ENCODE measurements at regions not wholly inside any gene's neighbourhood (a gene's known extent, or its start where the extent isn't known, plus 50 kb on each side); places are given as distances from the start of the nearest gene placed in this dataset.

DNA sequence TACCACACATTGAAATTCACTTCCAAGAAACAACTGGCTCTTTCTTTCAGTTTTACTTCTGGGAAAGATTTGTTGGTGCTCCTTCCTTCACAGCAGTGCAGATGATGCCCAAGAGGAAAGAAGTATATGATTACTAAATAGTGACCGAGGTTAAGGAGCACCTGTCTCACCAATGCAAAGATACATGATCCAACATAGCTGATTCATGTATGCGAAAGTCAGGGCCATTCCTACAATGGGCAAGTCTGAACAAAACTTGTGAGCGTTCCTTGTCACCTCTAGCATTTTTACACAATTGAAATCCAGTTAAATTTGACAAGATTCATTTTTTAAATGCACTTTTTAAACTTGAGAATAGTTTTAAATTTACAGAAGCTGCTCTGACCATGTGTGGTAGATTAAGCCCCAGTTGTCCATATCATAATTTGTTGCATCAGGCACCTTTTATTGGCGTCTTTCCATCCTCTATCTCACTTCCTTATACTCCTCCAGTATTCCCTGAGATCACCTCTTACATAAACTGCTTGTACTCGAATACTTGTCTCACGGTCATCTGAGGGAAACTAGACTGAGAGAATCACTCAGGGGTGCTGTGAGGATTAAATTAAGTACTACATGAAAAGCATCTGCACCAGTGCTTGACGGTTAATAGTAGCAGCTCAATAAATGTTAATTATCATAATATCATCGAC, 438.8 kb upstream of the CDH20 start:
- Histone ChIP-seq H3K27ac (ENCODE audit: low read length) (no peak overlapping the region), H3K9me3 (ENCODE audit: control insufficient read depth, insufficient read depth, low read depth, low read length) (no peaks in the 10 kb centered on the region), H3K36me3 (ENCODE audit: control insufficient read depth, insufficient read depth, low read length) (no peaks in the 10 kb centered on the region), H3K4me3 (ENCODE audit: low read depth in 2 of 2, low read length in 2 of 2) (no peak overlapping the region), H3K27me3 (ENCODE audit: control insufficient read depth, insufficient read depth, low read length) (no peaks in the 10 kb centered on the region), H3K4me1 (ENCODE audit: control insufficient read depth, insufficient read depth, low read length) (no peaks in the 10 kb centered on the region)
- TF ChIP-seq, protein P1, sequence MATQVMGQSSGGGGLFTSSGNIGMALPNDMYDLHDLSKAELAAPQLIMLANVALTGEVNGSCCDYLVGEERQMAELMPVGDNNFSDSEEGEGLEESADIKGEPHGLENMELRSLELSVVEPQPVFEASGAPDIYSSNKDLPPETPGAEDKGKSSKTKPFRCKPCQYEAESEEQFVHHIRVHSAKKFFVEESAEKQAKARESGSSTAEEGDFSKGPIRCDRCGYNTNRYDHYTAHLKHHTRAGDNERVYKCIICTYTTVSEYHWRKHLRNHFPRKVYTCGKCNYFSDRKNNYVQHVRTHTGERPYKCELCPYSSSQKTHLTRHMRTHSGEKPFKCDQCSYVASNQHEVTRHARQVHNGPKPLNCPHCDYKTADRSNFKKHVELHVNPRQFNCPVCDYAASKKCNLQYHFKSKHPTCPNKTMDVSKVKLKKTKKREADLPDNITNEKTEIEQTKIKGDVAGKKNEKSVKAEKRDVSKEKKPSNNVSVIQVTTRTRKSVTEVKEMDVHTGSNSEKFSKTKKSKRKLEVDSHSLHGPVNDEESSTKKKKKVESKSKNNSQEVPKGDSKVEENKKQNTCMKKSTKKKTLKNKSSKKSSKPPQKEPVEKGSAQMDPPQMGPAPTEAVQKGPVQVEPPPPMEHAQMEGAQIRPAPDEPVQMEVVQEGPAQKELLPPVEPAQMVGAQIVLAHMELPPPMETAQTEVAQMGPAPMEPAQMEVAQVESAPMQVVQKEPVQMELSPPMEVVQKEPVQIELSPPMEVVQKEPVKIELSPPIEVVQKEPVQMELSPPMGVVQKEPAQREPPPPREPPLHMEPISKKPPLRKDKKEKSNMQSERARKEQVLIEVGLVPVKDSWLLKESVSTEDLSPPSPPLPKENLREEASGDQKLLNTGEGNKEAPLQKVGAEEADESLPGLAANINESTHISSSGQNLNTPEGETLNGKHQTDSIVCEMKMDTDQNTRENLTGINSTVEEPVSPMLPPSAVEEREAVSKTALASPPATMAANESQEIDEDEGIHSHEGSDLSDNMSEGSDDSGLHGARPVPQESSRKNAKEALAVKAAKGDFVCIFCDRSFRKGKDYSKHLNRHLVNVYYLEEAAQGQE (IDR thresholded peaks at IDR 0.05; ENCODE audit: insufficient read depth in 1 of 2, low read depth in 2 of 2, low read length in 1 of 2), result no peak
- TF ChIP-seq POLR2AphosphoS5 (IDR thresholded peaks at IDR 0.05; ENCODE audit: low read depth, low read length), result no peak
- TF ChIP-seq, protein P2, sequence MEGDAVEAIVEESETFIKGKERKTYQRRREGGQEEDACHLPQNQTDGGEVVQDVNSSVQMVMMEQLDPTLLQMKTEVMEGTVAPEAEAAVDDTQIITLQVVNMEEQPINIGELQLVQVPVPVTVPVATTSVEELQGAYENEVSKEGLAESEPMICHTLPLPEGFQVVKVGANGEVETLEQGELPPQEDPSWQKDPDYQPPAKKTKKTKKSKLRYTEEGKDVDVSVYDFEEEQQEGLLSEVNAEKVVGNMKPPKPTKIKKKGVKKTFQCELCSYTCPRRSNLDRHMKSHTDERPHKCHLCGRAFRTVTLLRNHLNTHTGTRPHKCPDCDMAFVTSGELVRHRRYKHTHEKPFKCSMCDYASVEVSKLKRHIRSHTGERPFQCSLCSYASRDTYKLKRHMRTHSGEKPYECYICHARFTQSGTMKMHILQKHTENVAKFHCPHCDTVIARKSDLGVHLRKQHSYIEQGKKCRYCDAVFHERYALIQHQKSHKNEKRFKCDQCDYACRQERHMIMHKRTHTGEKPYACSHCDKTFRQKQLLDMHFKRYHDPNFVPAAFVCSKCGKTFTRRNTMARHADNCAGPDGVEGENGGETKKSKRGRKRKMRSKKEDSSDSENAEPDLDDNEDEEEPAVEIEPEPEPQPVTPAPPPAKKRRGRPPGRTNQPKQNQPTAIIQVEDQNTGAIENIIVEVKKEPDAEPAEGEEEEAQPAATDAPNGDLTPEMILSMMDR (IDR thresholded peaks at IDR 0.05), result no peak
- no peak for TF ChIP-seq TCF7L2 (IDR thresholded peaks at IDR 0.05; ENCODE audit: low read depth, low read length)
- no peak for TF ChIP-seq SIN3A (IDR thresholded peaks at IDR 0.05; ENCODE audit: borderline replicate concordance, insufficient read depth, low read depth, low read length)
- DNase-seq (ENCODE audit: low read depth, low spot score), result no peak
- ChIA-PET POLR2A (no interaction called here), CTCF (no interaction called here)
- in situ Hi-C loops (cut with HindIII; ENCODE audit: low pct_unique_long_range_greater_than_20kb, low sequenced_read_pairs) (no loop called here), intact Hi-C loops (cut with micrococcal nuclease; ENCODE audit: unreplicated experiment) (loop anchor here (10.0 kb wide), 1 partner anchor 50 kb away; no protein-coding TSS in a partner anchor)
- no TSS peak for BruUV-seq (replicated peaks)
- no peak for ATAC-seq

DNA sequence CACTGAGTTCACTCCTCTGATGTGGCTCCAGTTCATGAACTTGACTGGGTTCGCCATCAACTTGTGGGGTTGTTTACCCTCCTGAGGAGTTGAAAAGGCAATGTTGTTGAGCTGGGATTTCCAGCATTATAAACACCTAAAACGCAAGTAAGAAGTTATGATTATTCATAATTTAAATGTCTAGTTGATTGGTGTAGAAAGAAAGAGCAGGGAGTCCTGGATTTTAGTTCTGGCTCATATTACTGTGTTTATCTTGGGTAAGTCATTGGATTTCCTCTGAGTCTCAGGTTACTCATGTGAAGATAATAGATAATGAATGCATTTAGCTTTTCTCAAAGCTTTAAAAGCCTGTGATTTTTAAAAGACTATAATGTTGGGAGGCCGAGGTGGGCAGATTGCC, 438.0 kb upstream of the CDH20 start:
- Histone ChIP-seq H3K9me3 (ENCODE audit: control insufficient read depth, insufficient read depth, low read depth, low read length) (no peaks in the 10 kb centered on the region), H3K27me3 (ENCODE audit: control insufficient read depth, insufficient read depth, low read length) (no peaks in the 10 kb centered on the region), H3K4me3 (ENCODE audit: low read depth in 2 of 2, low read length in 2 of 2) (no peak overlapping the region), H3K36me3 (ENCODE audit: control insufficient read depth, insufficient read depth, low read length) (no peaks in the 10 kb centered on the region), H3K4me1 (ENCODE audit: control insufficient read depth, insufficient read depth, low read length) (no peaks in the 10 kb centered on the region), H3K27ac (ENCODE audit: low read length) (no peak overlapping the region)
- intact Hi-C loops (cut with micrococcal nuclease; ENCODE audit: unreplicated experiment), result loop anchor here (10.0 kb wide), 1 partner anchor 50 kb away; no protein-coding TSS in a partner anchor
- ATAC-seq (no peak), DNase-seq (ENCODE audit: low read depth, low spot score) (no peak)
- ChIA-PET POLR2A (no interaction called here), CTCF (no interaction called here)
- in situ Hi-C loops (cut with HindIII; ENCODE audit: low pct_unique_long_range_greater_than_20kb, low sequenced_read_pairs), result no loop called here
- no TSS peak for BruUV-seq (replicated peaks)
- TF ChIP-seq, protein P1 (IDR thresholded peaks at IDR 0.05; ENCODE audit: insufficient read depth in 1 of 2, low read depth in 2 of 2, low read length in 1 of 2), result no peak
- TF ChIP-seq SIN3A (IDR thresholded peaks at IDR 0.05; ENCODE audit: borderline replicate concordance, insufficient read depth, low read depth, low read length) (no peak), TCF7L2 (IDR thresholded peaks at IDR 0.05; ENCODE audit: low read depth, low read length) (no peak), POLR2AphosphoS5 (IDR thresholded peaks at IDR 0.05; ENCODE audit: low read depth, low read length) (no peak)
